Testis (tissue), 2 donors: ENCODE measurements at regions not wholly inside any gene's neighbourhood (a gene's known extent, or its start where the extent isn't known, plus 50 kb on each side); places are given as distances from the start of the nearest gene placed in this dataset.

ENCODE experiments used
- DNase-seq: peaks from one replicate; pipeline ENCODE4 v3.0.0-alpha.2; 2019
- H3K27ac ChIP-seq, 2 donors: fragments of 200-600 bp; sonication (generic); one replicate each; pipeline ENCODE4 v1.5.1; 2019
- H3K27me3 ChIP-seq: fragments of 200-600 bp; sonication (generic); one replicate; pipeline ENCODE4 v1.5.1; 2019
- H3K36me3 ChIP-seq: fragments of 200-600 bp; sonication (generic); one replicate; pipeline ENCODE4 v1.5.1; 2017; ENCODE audit warnings: low read depth; ENCODE audit errors: missing control alignments
- H3K4me1 ChIP-seq: fragments of 200-600 bp; sonication (generic); one replicate; pipeline ENCODE4 v1.5.1; 2019
- H3K4me3 ChIP-seq, 2 donors: fragments of 200-600 bp; sonication (generic); one replicate each; pipeline ENCODE4 v1.5.1; 2017 to 2019
- H3K9me3 ChIP-seq: fragments of 200-600 bp; sonication (generic); one replicate; pipeline ENCODE4 v1.5.1; 2017
- POLR2A ChIP-seq: fragments of 450-650 bp; IDR thresholded peaks from one replicate; pipeline ENCODE4 v1.6.1; 2017; ENCODE audit warnings: antibody characterized with exemption, mild to moderate bottlenecking, moderate library complexity
- WGBS, 2 donors: methylation state at CpG; one replicate each; pipeline ENCODE4 v1.1.5; 2018; 5-methylcytosine and 5-hydroxymethylcytosine counted together
- intact Hi-C: fragments of 100-400 bp; cut with DNase I; formaldehyde crosslinking; loops from one replicate; pipeline ENCODE4 v1.15.1; 2023; ENCODE audit warnings: low total_unique reads
- TF ChIP-seq, protein P1 (sequence below), 3 experiments: fragments of 450-650 bp in 2 of 3; fragments of 200-600 bp in 1 of 3; sonication (generic) in 1 of 3; IDR thresholded peaks; one replicate each; pipeline ENCODE4 v1.5.1; 2016 to 2019; ENCODE audit warnings: antibody characterized with exemption in 3 of 3, mild to moderate bottlenecking in 2 of 3, moderate library complexity in 1 of 3

DNA sequence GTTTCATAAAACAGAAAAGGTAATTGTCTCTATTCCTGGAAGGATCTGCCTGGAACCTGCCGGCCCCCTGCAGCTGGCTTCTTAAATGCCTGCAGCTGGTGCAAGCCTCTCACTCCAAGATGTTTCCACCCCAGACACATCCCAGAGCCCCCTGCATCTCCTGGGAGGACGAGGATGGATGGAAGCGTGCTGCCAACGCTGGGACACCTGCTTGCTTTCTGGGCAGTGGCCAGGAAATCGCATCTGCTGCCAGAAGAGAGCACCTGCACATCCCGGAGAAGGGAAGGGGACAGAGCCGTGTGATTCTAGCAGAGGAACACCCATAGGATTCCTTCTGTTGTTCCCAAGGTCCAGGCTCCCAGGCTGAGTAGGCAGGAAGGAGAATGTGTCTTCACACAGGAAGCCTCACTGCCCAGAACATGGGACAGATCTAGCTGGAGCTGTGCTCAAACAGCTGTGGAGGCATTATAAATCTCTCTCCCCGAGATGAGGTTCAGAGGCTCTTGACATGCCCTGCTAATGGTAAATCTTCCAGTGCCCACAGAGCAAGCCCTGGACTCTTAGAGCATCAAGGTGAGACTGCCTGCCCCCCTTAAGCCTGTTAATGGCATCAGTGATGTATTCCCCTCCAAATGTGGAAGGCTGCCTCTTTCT lies 138.8 kb upstream of the MAP1LC3B2 start:
- no peak for DNase-seq
- H3K27ac ChIP-seq = no peak overlapping the region
- TF ChIP-seq, protein P1, sequence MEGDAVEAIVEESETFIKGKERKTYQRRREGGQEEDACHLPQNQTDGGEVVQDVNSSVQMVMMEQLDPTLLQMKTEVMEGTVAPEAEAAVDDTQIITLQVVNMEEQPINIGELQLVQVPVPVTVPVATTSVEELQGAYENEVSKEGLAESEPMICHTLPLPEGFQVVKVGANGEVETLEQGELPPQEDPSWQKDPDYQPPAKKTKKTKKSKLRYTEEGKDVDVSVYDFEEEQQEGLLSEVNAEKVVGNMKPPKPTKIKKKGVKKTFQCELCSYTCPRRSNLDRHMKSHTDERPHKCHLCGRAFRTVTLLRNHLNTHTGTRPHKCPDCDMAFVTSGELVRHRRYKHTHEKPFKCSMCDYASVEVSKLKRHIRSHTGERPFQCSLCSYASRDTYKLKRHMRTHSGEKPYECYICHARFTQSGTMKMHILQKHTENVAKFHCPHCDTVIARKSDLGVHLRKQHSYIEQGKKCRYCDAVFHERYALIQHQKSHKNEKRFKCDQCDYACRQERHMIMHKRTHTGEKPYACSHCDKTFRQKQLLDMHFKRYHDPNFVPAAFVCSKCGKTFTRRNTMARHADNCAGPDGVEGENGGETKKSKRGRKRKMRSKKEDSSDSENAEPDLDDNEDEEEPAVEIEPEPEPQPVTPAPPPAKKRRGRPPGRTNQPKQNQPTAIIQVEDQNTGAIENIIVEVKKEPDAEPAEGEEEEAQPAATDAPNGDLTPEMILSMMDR (IDR thresholded peaks at IDR 0.05) = no peak
- TF ChIP-seq POLR2A = no peak
- H3K4me1 ChIP-seq = no peaks in the 10 kb centered on the region
- H3K36me3 ChIP-seq = no peaks in the 10 kb centered on the region
- H3K27me3 ChIP-seq = no peaks in the 10 kb centered on the region
- no peak overlapping the region for H3K4me3 ChIP-seq
- 53 to 57% methylated on average over 5 to 8 of the region's 8 CpGs for WGBS, 2 donors
- H3K9me3 ChIP-seq = no peaks in the 10 kb centered on the region
- intact Hi-C loops = no loop called here

DNA sequence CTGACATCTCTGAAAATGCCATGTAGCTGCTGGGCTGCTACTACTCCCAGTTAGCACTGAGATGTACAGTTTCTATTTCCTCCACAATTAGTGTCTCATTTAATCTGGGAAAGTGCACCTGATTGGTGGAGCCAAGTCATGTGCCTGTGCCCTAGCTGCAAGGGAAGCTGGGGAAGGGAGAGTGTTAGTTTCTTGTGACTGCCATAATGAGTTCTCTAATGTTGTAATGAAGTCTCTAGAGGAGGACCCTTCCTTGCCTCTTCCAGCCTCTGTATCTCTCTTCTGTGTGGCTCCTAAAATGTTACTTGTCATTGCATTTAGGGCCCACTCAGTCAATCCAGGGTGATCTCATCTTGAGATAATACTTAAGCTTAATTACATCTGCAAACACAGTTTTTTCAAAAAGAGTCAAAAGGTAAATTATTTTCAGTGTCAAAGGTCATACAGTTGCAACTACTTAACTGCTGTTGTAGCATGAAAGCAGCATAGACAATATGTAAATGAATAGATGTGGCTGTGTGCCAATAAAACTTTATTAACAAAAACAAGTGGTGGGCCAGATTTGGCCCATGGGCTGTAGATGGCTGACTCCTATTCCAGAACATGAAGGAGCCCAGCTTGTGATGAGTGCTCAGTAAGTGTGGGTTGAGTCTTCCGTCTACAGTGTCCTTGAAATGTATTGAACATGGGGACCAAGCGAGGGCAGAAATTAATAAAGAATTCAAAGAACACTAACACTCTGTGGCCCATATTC lies 137.2 kb upstream of the MAP1LC3B2 start:
- no peak overlapping the region for H3K27ac ChIP-seq
- WGBS, 2 donors = 92 to 97% methylated on average over 2 of the region's 2 CpGs
- H3K4me1 ChIP-seq = no peaks in the 10 kb centered on the region
- H3K36me3 ChIP-seq = no peaks in the 10 kb centered on the region
- no peak for TF ChIP-seq POLR2A
- TF ChIP-seq, protein P1 (IDR thresholded peaks at IDR 0.05) = no peak
- intact Hi-C loops = no loop called here
- no peaks in the 10 kb centered on the region for H3K27me3 ChIP-seq
- H3K9me3 ChIP-seq = no peaks in the 10 kb centered on the region
- DNase-seq = no peak
- no peak overlapping the region for H3K4me3 ChIP-seq

DNA sequence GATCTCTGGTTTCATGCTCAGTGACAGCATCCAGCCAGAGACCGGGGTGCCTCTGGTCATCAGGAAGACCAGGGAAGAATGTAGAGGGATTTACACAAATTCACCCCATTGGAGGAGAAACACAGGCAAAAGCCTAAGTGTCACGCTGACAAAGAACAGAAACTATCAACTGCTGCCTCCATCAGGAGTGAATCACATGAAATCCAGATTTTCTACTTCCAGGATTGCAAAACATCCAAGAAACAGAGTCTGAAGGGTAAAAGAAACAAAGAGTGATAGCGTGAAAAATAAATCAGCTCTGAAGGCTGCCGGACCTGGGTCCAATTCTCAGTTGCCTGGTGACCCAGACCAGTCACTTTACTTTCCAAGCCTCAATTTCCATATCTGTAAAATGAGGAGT lies 136.1 kb upstream of the MAP1LC3B2 start:
- intact Hi-C loops = no loop called here

DNA sequence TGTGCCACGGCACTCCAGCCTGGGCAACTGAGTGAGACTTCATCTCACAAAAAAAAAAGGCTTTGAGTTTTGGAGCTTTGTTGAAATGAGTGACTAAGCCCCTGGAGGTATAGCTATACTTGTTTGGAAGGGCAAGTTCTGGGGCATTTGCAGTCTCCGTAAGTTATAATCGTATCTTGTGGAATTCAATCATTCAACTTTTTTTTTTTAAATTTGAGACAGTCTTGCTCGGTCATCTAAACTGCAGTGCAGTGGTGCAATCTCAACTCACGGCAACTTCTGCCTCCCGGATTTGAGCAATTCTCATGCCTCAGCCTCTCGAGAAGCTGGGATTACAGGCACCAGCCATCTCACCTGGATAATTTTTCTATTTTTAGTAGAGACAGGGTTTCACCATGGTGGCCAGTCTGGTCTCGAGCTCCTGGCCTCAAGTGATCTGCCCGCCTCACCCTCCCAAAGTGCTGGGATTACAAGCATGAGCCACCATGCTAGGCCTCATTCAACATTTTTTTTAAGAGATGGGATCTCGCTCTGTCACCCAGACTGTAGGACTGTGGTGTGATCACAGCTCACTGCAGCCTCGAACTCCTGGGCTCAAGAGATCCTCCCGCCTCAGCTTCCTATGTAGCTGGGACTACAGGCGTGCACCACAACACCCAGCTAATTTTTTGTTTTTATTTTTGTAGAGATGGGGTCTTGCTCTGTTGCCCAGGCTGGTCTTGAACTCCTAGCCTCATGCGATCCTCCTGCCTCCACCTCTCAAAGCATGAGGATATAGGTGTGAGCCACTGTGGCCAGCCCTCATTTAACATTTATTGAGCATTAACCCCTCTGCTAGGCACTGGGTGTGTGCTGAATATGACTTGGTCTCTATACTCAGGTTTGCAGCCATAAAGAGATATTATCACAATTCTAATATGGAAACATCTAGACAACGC lies 133.7 kb upstream of the MAP1LC3B2 start:
- no peak for DNase-seq
- Histone ChIP-seq H3K9me3 (no peaks in the 10 kb centered on the region), H3K4me1 (no peaks in the 10 kb centered on the region), H3K36me3 (no peaks in the 10 kb centered on the region), H3K27me3 (no peaks in the 10 kb centered on the region), H3K4me3 (no peak overlapping the region), H3K27ac (no peak overlapping the region)
- 89 to 96% methylated on average over 15 of the region's 15 CpGs for WGBS, 2 donors
- TF ChIP-seq POLR2A = no peak
- TF ChIP-seq, protein P1 (IDR thresholded peaks at IDR 0.05) = no peak
- intact Hi-C loops = no loop called here

More for the DNA sequence above, 136.1 kb upstream of the MAP1LC3B2 start:
- no peaks in the 10 kb centered on the region for H3K36me3 ChIP-seq
- H3K4me3 ChIP-seq = no peak overlapping the region
- WGBS, 2 donors = 78 to 79% methylated on average over 4 of the region's 4 CpGs
- TF ChIP-seq POLR2A = no peak
- TF ChIP-seq, protein P1 (IDR thresholded peaks at IDR 0.05) = no peak
- no peak overlapping the region for H3K27ac ChIP-seq
- H3K4me1 ChIP-seq = no peaks in the 10 kb centered on the region
- no peaks in the 10 kb centered on the region for H3K9me3 ChIP-seq
- DNase-seq = no peak
- H3K27me3 ChIP-seq = no peaks in the 10 kb centered on the region
